Fibroblast of lung (primary cell): ENCODE measurements at regions not wholly inside any gene's neighbourhood (a gene's known extent, or its start where the extent isn't known, plus 50 kb on each side); places are given as distances from the start of the nearest gene placed in this dataset.
A peak's percentile ranks its signal among the peaks of the same experiment; 100 is the strongest.

Experiments used
- DNase-seq, 2 donors: peaks; one replicate each; pipeline versions ENCODE4 v3.0.0 to v3.0.0-alpha.2; 2010; ENCODE audit warnings: low read depth in 2 of 2
- H2AFZ ChIP-seq: 2 replicates; pipeline ENCODE4 v1.5.1; 2012; ENCODE audit warnings: low read length, control low read depth, inconsistent platforms
- H3K27ac ChIP-seq: 2 replicates; pipeline ENCODE4 v1.5.1; 2011; ENCODE audit warnings: low read length, control low read depth; ENCODE audit not compliant: insufficient read depth
- H3K27me3 ChIP-seq: 2 replicates; pipeline ENCODE4 v1.5.1; 2011; ENCODE audit warnings: mild to moderate bottlenecking, low read length; ENCODE audit not compliant: control insufficient read depth, insufficient read depth
- H3K36me3 ChIP-seq: 2 replicates; pipeline ENCODE4 v1.5.1; 2011; ENCODE audit warnings: low read length; ENCODE audit not compliant: control insufficient read depth, insufficient read depth
- H3K4me1 ChIP-seq: 2 replicates; pipeline ENCODE4 v1.5.1; 2011; ENCODE audit warnings: low read length; ENCODE audit not compliant: control insufficient read depth, insufficient read depth; ENCODE audit errors: extremely low read depth
- H3K4me2 ChIP-seq: 2 replicates; pipeline ENCODE4 v1.5.1; 2011; ENCODE audit warnings: low read length, control low read depth; ENCODE audit not compliant: insufficient read depth; ENCODE audit errors: extremely low read depth
- H3K4me3 ChIP-seq, 4 experiments: fragments of 200-600 bp in 1 of 4; sonication (generic) in 1 of 4; replicated peaks in 1 of 4; 2 replicates each; pipeline ENCODE4 v1.5.1; 2011 to 2016; ENCODE audit warnings: low read length in 4 of 4, low read depth in 3 of 4, mild to moderate bottlenecking in 3 of 4, control low read depth in 2 of 4, inconsistent platforms in 1 of 4, mixed read lengths in 1 of 4; ENCODE audit not compliant: insufficient read depth in 1 of 4; ENCODE audit errors: control extremely low read depth in 1 of 4
- H3K79me2 ChIP-seq: 2 replicates; pipeline ENCODE4 v1.5.1; 2012; ENCODE audit warnings: mild to moderate bottlenecking, low read length, inconsistent platforms; ENCODE audit not compliant: control insufficient read depth, insufficient read depth
- H3K9ac ChIP-seq: 2 replicates; pipeline ENCODE4 v1.5.1; 2011; ENCODE audit warnings: mild to moderate bottlenecking, low read length, control low read depth; ENCODE audit not compliant: insufficient read depth
- H3K9me3 ChIP-seq: 2 replicates; pipeline ENCODE4 v1.5.1; 2012; ENCODE audit warnings: low read depth, low read length; ENCODE audit not compliant: control insufficient read depth, insufficient read depth
- H4K20me1 ChIP-seq: 2 replicates; pipeline ENCODE4 v1.5.1; 2011; ENCODE audit warnings: low read length; ENCODE audit not compliant: control insufficient read depth, insufficient read depth; ENCODE audit errors: extremely low read depth
- CTCF ChIP-seq, 2 donors: IDR thresholded peaks in 1 of 2; conservative IDR thresholded peaks in 1 of 2; 1 replicate in 1 of 2; 2 replicates in 1 of 2; pipeline ENCODE4 v1.5.1; 2011 to 2012; ENCODE audit warnings: low read length in 2 of 2, control low read depth in 1 of 2, inconsistent platforms in 1 of 2, low read depth in 1 of 2, mild to moderate bottlenecking in 1 of 2
- EZH2 ChIP-seq: IDR thresholded peaks from 2 replicates; pipeline ENCODE4 v1.5.1; 2012; ENCODE audit warnings: low read length, control low read depth, mild to moderate bottlenecking; ENCODE audit errors: missing control alignments

- peak; percentile 12 to 83 for DNase-seq
- H3K4me2 ChIP-seq: no peak overlapping the region
- no peaks in the 10 kb centered on the region for H3K27me3 ChIP-seq
- no peaks in the 10 kb centered on the region for H3K79me2 ChIP-seq
- H3K9me3 ChIP-seq: no peaks in the 10 kb centered on the region
- H2AFZ ChIP-seq: no peak overlapping the region
- H3K4me3 ChIP-seq: no peak overlapping the region
- no peaks in the 10 kb centered on the region for H3K4me1 ChIP-seq
- no peaks in the 10 kb centered on the region for H4K20me1 ChIP-seq
- TF ChIP-seq CTCF (conservative IDR thresholded peaks at IDR 0.05 in 1 of 2, IDR thresholded peaks at IDR 0.05 in 1 of 2; ENCODE audit: low read depth in 1 of 2, low read length in 2 of 2) (no peak), EZH2 (no peak)
- no peak overlapping the region for H3K27ac ChIP-seq
- no peak overlapping the region for H3K9ac ChIP-seq
- no peaks in the 10 kb centered on the region for H3K36me3 ChIP-seq
Measured at GRCh38 chr4:100016191-100016590, 66.1 kb upstream of the H2AZ1 start.

- DNase-seq: no peak
- H3K9ac ChIP-seq: no peak overlapping the region
- no peaks in the 10 kb centered on the region for H3K9me3 ChIP-seq
- H4K20me1 ChIP-seq: no peaks in the 10 kb centered on the region
- H3K36me3 ChIP-seq: no peaks in the 10 kb centered on the region
- no peak overlapping the region for H3K4me3 ChIP-seq
- no peak overlapping the region for H3K4me2 ChIP-seq
- no peak overlapping the region for H2AFZ ChIP-seq
- TF ChIP-seq CTCF (conservative IDR thresholded peaks at IDR 0.05 in 1 of 2, IDR thresholded peaks at IDR 0.05 in 1 of 2; ENCODE audit: low read depth in 1 of 2, low read length in 2 of 2) (no peak), EZH2 (no peak)
- H3K27ac ChIP-seq: no peak overlapping the region
- no peaks in the 10 kb centered on the region for H3K79me2 ChIP-seq
- H3K4me1 ChIP-seq: no peaks in the 10 kb centered on the region
- H3K27me3 ChIP-seq: no peaks in the 10 kb centered on the region
Measured at GRCh38 chr4:100014616-100015015, 64.5 kb upstream of the H2AZ1 start.

- peak in 1 of 2 donors; percentile 40 for DNase-seq
Measured at GRCh38 chr4:100009490-100009889, 59.4 kb upstream of the H2AZ1 start.

More at GRCh38 chr4:100009490-100009889, 59.4 kb upstream of the H2AZ1 start:
- no peak for TF ChIP-seq CTCF (conservative IDR thresholded peaks at IDR 0.05 in 1 of 2, IDR thresholded peaks at IDR 0.05 in 1 of 2; ENCODE audit: low read depth in 1 of 2, low read length in 2 of 2)
- no peak for TF ChIP-seq EZH2
- no peaks in the 10 kb centered on the region for H3K9me3 ChIP-seq
- H4K20me1 ChIP-seq: no peaks in the 10 kb centered on the region
- no peaks in the 10 kb centered on the region for H3K36me3 ChIP-seq
- no peaks in the 10 kb centered on the region for H3K4me1 ChIP-seq
- H2AFZ ChIP-seq: no peak overlapping the region
- H3K4me3 ChIP-seq: no peak overlapping the region
- H3K27ac ChIP-seq: no peak overlapping the region
- no peak overlapping the region for H3K4me2 ChIP-seq
- no peaks in the 10 kb centered on the region for H3K27me3 ChIP-seq
- no peak overlapping the region for H3K9ac ChIP-seq
- no peaks in the 10 kb centered on the region for H3K79me2 ChIP-seq
